OCI-LY1 (cell line): ENCODE measurements at regions not wholly inside any gene's neighbourhood (a gene's known extent, or its start where the extent isn't known, plus 50 kb on each side); places are given as distances from the start of the nearest gene placed in this dataset.
"Not testable (repeated sequence)": the region's sequence is repeated elsewhere in the genome, so short reads cannot be mapped to it uniquely, and the experiment has no call there.

ENCODE experiments used
- EZH2 ChIP-seq: fragments of 200-600 bp; sonication (generic), shearing (Covaris generic); IDR thresholded peaks from 2 replicates; pipeline ENCODE4 v1.8.0; 2017; ENCODE audit warnings: borderline replicate concordance, mixed run types, mild to moderate bottlenecking, antibody characterized with exemption, low read length, moderate library complexity, mixed read lengths
- TF ChIP-seq, protein P1 (sequence below): fragments of 200-600 bp; sonication (generic), shearing (Covaris generic); IDR thresholded peaks from 2 replicates; pipeline ENCODE4 v1.5.1; 2017; ENCODE audit warnings: mild to moderate bottlenecking, antibody characterized with exemption, low read length, moderate library complexity, mixed read lengths

DNA sequence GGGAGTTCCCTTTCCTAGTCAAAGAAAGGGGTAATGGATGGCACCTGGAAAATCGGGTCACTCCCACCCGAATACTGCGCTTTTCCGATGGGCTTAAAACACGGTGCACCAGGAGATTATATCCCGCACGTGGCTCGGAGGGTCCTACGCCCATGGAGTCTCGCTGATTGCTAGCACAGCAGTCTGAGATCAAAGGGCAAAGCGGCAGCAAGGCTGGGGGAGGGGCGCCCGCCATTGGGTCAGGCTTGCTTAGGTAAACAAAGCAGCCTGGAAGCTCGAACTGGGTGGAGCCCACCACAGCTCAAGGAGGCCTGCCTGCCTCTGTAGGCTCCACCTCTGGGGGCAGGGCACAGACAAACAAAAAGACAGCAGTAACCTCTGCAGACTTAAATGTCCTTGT lies 683.3 kb upstream of the MIR17HG start:
- TF ChIP-seq, protein P1, sequence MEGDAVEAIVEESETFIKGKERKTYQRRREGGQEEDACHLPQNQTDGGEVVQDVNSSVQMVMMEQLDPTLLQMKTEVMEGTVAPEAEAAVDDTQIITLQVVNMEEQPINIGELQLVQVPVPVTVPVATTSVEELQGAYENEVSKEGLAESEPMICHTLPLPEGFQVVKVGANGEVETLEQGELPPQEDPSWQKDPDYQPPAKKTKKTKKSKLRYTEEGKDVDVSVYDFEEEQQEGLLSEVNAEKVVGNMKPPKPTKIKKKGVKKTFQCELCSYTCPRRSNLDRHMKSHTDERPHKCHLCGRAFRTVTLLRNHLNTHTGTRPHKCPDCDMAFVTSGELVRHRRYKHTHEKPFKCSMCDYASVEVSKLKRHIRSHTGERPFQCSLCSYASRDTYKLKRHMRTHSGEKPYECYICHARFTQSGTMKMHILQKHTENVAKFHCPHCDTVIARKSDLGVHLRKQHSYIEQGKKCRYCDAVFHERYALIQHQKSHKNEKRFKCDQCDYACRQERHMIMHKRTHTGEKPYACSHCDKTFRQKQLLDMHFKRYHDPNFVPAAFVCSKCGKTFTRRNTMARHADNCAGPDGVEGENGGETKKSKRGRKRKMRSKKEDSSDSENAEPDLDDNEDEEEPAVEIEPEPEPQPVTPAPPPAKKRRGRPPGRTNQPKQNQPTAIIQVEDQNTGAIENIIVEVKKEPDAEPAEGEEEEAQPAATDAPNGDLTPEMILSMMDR, result not testable (repeated sequence)
- not testable (repeated sequence) for TF ChIP-seq EZH2
